ENCODE measurements at regions not wholly inside any gene's neighbourhood (a gene's known extent, or its start where the extent isn't known, plus 50 kb on each side); places are given as distances from the start of the nearest gene placed in this dataset.

DNA sequence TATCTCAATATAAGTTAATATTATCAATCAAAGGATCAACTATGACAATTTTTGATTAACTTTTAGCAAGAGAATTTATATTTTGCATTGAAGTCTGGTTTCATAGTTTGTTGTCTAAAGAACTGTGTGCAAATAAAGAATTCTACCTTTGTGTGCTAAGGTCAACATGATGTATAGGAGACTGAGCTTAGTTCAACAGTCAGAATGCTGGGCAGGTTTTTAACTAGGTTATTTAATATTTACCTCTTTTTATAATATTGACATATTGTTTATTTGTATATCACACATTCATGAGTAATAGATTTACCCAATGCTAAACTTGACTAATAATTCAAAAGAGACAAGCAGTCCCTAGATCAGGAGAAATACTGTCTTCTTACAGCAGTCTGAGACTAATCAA lies 831.4 kb downstream of the DSC3 start:
- H3K9me3 ChIP-seq: no peaks in the 10 kb centered on the region
- H3K27me3 ChIP-seq: no peaks in the 10 kb centered on the region
- no peak overlapping the region for H3K4me3 ChIP-seq
- H3K36me3 ChIP-seq: no peaks in the 10 kb centered on the region
- no peaks in the 10 kb centered on the region for H3K4me1 ChIP-seq
- DNase-seq (ENCODE audit: low spot score in 2 of 2): no peak
- H3K27ac ChIP-seq: no peak overlapping the region
- TF ChIP-seq, protein P1, sequence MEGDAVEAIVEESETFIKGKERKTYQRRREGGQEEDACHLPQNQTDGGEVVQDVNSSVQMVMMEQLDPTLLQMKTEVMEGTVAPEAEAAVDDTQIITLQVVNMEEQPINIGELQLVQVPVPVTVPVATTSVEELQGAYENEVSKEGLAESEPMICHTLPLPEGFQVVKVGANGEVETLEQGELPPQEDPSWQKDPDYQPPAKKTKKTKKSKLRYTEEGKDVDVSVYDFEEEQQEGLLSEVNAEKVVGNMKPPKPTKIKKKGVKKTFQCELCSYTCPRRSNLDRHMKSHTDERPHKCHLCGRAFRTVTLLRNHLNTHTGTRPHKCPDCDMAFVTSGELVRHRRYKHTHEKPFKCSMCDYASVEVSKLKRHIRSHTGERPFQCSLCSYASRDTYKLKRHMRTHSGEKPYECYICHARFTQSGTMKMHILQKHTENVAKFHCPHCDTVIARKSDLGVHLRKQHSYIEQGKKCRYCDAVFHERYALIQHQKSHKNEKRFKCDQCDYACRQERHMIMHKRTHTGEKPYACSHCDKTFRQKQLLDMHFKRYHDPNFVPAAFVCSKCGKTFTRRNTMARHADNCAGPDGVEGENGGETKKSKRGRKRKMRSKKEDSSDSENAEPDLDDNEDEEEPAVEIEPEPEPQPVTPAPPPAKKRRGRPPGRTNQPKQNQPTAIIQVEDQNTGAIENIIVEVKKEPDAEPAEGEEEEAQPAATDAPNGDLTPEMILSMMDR (IDR thresholded peaks at IDR 0.05): no peak
- TF ChIP-seq POLR2AphosphoS5 (IDR thresholded peaks at IDR 0.05): no peak

DNA sequence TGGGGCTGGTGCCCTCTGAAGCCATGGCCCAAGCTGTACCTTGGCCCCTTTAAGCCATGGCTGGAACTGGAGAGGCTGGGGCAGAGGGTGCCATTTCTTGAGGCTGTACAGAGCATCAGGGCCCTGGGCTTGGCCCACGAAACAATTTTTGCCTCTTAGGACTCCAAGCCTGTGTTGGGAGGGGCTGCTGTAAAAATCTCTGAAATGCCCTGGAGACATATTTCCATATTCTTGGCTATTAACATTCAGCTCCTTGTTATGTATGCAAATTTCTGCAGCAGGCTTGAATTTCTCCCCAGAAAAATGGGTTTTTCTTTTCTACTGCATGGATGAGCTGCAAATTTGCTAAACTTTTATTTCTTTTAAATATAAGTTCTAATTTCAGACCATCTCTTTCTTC lies 834.0 kb downstream of the DSC3 start:
- TF ChIP-seq EP300 (IDR thresholded peaks at IDR 0.05) (no peak), POLR2AphosphoS5 (IDR thresholded peaks at IDR 0.05) (no peak), POLR2A (IDR thresholded peaks at IDR 0.05) (no peak)
- TF ChIP-seq, protein P1 (IDR thresholded peaks at IDR 0.05): no peak
- Histone ChIP-seq H3K36me3 (no peaks in the 10 kb centered on the region), H3K4me1 (no peaks in the 10 kb centered on the region), H3K4me3 (no peak overlapping the region), H3K27me3 (no peaks in the 10 kb centered on the region), H3K27ac (no peak overlapping the region), H3K9me3 (no peaks in the 10 kb centered on the region)
- WGBS: 30% methylated on average over 1 of the region's 1 CpG
- DNase-seq (ENCODE audit: low spot score in 2 of 2): no peak

DNA sequence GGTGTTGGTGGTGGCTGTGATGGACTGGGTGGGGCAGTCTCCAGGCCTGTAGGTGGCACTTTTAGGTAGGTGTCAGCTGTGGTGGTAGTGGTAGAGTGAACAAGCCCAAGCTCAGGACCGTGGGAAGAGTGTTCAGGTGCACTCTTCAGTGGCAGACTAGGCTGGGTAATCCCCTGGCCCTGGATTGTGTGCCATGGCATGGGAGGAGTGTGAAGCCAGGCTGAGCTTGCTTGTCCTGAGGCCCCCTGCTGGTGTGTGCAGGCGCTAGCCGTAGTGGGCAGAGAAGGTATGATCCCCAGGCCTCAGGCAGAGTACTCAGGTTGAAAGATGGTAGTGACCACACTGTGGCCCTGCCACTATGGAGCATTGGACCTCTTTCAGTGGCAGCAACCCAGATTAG lies 850.3 kb downstream of the DSC3 start:
- DNase-seq (ENCODE audit: low spot score in 2 of 2): no peak
- 88% methylated on average over 1 of the region's 3 CpGs for WGBS
- no peak overlapping the region for H3K27ac ChIP-seq
- no peaks in the 10 kb centered on the region for H3K4me1 ChIP-seq
- H3K36me3 ChIP-seq: no peaks in the 10 kb centered on the region
- H3K4me3 ChIP-seq: no peak overlapping the region
- TF ChIP-seq POLR2AphosphoS5 (IDR thresholded peaks at IDR 0.05) (no peak), EP300 (IDR thresholded peaks at IDR 0.05) (no peak), POLR2A (IDR thresholded peaks at IDR 0.05) (no peak)
- TF ChIP-seq, protein P1 (IDR thresholded peaks at IDR 0.05): no peak
- no peaks in the 10 kb centered on the region for H3K27me3 ChIP-seq
- H3K9me3 ChIP-seq: peaks cover 10% of the 10 kb centered on the region

DNA sequence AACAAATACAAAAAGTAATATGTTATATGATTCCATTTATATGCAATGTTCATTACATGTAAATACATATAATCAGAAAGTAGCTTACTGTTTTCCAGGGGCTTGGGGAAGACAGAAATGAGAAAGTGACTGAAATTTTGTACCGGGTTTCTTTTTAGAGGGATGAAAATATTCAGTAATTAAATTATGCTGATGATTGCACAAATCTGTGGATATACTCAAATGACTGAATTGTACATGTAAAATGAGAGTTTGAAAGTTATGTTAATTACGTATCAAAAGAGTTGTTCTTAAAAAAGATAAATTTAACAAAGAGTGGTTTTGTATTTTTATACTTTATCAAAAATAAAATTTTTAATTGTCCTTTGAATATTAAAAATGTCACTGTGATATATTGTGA lies 856.3 kb downstream of the DSC3 start:
- no peak overlapping the region for H3K4me3 ChIP-seq
- no peak for DNase-seq (ENCODE audit: low spot score in 2 of 2)
- H3K27ac ChIP-seq: no peak overlapping the region
- TF ChIP-seq POLR2A (IDR thresholded peaks at IDR 0.05) (no peak), EP300 (IDR thresholded peaks at IDR 0.05) (no peak), POLR2AphosphoS5 (IDR thresholded peaks at IDR 0.05) (no peak)
- TF ChIP-seq, protein P1 (IDR thresholded peaks at IDR 0.05): no peak
- no peaks in the 10 kb centered on the region for H3K4me1 ChIP-seq
- 92% methylated on average over 2 of the region's 2 CpGs for WGBS
- no peaks in the 10 kb centered on the region for H3K36me3 ChIP-seq
- H3K9me3 ChIP-seq: peaks cover 1% of the 10 kb centered on the region
- H3K27me3 ChIP-seq: no peaks in the 10 kb centered on the region

DNA sequence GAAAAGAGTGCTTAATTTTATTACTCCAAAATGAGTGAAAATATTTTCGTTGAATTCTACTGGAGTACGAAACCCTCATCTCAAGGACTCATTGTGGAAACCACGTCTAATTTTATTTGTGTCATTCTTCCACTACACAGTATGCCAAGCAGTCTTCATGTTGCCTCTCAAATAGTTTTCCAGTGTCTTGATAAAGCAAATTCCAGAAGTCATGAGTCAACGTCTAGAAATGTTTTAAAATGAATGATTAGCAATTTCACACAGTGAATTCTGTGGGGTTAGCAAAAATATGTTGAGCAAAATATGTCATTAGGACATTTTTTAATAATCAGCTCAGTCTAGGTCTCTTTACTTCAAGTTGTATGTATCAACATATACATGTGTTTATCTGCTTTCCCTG lies 865.5 kb downstream of the DSC3 start:
- WGBS: 71% methylated on average over 4 of the region's 4 CpGs
- Histone ChIP-seq H3K9me3 (no peaks in the 10 kb centered on the region), H3K4me3 (no peak overlapping the region), H3K27ac (no peak overlapping the region), H3K4me1 (no peaks in the 10 kb centered on the region), H3K36me3 (no peaks in the 10 kb centered on the region), H3K27me3 (no peaks in the 10 kb centered on the region)
- DNase-seq (ENCODE audit: low spot score in 2 of 2): no peak
- TF ChIP-seq, protein P1 (IDR thresholded peaks at IDR 0.05): no peak
- TF ChIP-seq EP300 (IDR thresholded peaks at IDR 0.05) (no peak), POLR2AphosphoS5 (IDR thresholded peaks at IDR 0.05) (no peak), POLR2A (IDR thresholded peaks at IDR 0.05) (no peak)
